ENCODE measurements at regions not wholly inside any gene's neighbourhood (a gene's known extent, or its start where the extent isn't known, plus 50 kb on each side); places are given as distances from the start of the nearest gene placed in this dataset.

DNA sequence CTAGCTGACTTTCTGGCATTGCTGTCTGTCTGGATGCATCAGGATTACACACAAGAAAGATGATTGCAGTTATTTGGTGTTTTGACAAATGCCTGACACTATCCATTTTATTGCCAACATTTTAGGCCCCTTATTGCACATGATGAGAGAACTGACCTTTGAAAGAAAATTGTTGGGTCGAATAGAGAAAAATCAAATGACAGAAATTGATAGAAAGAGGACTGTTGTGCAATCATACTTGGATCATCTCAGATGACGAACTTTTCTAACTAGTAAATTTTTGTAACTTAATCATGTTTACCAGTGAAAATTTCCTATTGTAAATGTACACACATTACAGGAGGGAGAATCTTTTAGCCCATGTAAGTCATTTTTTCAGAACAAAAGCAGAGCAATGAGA is 251.5 kb upstream of the USP15 start:
- TF ChIP-seq POLR2A (IDR thresholded peaks at IDR 0.05): no peak
- TF ChIP-seq, protein P1, sequence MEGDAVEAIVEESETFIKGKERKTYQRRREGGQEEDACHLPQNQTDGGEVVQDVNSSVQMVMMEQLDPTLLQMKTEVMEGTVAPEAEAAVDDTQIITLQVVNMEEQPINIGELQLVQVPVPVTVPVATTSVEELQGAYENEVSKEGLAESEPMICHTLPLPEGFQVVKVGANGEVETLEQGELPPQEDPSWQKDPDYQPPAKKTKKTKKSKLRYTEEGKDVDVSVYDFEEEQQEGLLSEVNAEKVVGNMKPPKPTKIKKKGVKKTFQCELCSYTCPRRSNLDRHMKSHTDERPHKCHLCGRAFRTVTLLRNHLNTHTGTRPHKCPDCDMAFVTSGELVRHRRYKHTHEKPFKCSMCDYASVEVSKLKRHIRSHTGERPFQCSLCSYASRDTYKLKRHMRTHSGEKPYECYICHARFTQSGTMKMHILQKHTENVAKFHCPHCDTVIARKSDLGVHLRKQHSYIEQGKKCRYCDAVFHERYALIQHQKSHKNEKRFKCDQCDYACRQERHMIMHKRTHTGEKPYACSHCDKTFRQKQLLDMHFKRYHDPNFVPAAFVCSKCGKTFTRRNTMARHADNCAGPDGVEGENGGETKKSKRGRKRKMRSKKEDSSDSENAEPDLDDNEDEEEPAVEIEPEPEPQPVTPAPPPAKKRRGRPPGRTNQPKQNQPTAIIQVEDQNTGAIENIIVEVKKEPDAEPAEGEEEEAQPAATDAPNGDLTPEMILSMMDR (IDR thresholded peaks at IDR 0.05): no peak

All from breast epithelium (tissue), 3 donors.